ENCODE measurements at regions not wholly inside any gene's neighbourhood (a gene's known extent, or its start where the extent isn't known, plus 50 kb on each side); places are given as distances from the start of the nearest gene placed in this dataset.

GRCh38 chr11:82577246-82577645, 156.4 kb downstream of the FAM181B start:
- peaks cover 49% of the 10 kb centered on the region for H3K27me3 Mint-ChIP-seq (ENCODE audit: insufficient read depth)

GRCh38 chr11:82560836-82561235, 172.8 kb downstream of the FAM181B start:
- H3K4me3 Mint-ChIP-seq = no peak overlapping the region
- DNase-seq = no peak
- H3K36me3 Mint-ChIP-seq (ENCODE audit: low read depth) = no peaks in the 10 kb centered on the region
- H3K9ac ChIP-seq (ENCODE audit: extremely low read depth, low read length, poor library complexity, severe bottlenecking) = no peak overlapping the region
- no peaks in the 10 kb centered on the region for H3K36me3 ChIP-seq (ENCODE audit: control insufficient read depth, insufficient read depth, low read length)
- WGBS, 2 experiments (ENCODE audit: insufficient coverage in 1 of 2, insufficient read length in 1 of 2) = 56 to 72% methylated on average over 3 to 5 of the region's 5 CpGs
- no peaks in the 10 kb centered on the region for H3K4me1 ChIP-seq (ENCODE audit: control insufficient read depth, insufficient read depth, low read length)
- no peak overlapping the region for H3K27ac Mint-ChIP-seq
- H3K27me3 ChIP-seq (ENCODE audit: control insufficient read depth, insufficient read depth, low read length, poor library complexity, severe bottlenecking) = no peaks in the 10 kb centered on the region
- H3K27me3 Mint-ChIP-seq (ENCODE audit: insufficient read depth) = no peaks in the 10 kb centered on the region
- TF ChIP-seq CTCF (conservative IDR thresholded peaks at IDR 0.05) = no peak
- no peaks in the 10 kb centered on the region for H3K9me3 Mint-ChIP-seq
- H3K4me1 Mint-ChIP-seq = peaks cover 10% of the 10 kb centered on the region
- no peaks in the 10 kb centered on the region for H3K9me3 ChIP-seq (ENCODE audit: control insufficient read depth, low read length)
- no peak overlapping the region for H3K4me3 ChIP-seq (ENCODE audit: low read length)
- no peak overlapping the region for H3K27ac ChIP-seq (ENCODE audit: low read depth, low read length)

More at GRCh38 chr11:82577246-82577645, 156.4 kb downstream of the FAM181B start:
- Mint-ChIP-seq H3K36me3 (ENCODE audit: low read depth) (no peaks in the 10 kb centered on the region), H3K4me3 (no peak overlapping the region), H3K27ac (no peak overlapping the region), H3K4me1 (peaks cover 18% of the 10 kb centered on the region), H3K9me3 (no peaks in the 10 kb centered on the region)
- no peak overlapping the region for H3K9ac ChIP-seq (ENCODE audit: extremely low read depth, low read length, poor library complexity, severe bottlenecking)
- no peaks in the 10 kb centered on the region for H3K9me3 ChIP-seq (ENCODE audit: control insufficient read depth, low read length)
- DNase-seq = peak; percentile 41
- no peak overlapping the region for H3K27ac ChIP-seq (ENCODE audit: low read depth, low read length)
- 85 to 91% methylated on average over 4 of the region's 5 CpGs for WGBS, 2 experiments (ENCODE audit: insufficient coverage in 1 of 2, insufficient read length in 1 of 2)
- no peak for TF ChIP-seq CTCF (conservative IDR thresholded peaks at IDR 0.05)
- no peak overlapping the region for H3K4me3 ChIP-seq (ENCODE audit: low read length)
- no peaks in the 10 kb centered on the region for H3K36me3 ChIP-seq (ENCODE audit: control insufficient read depth, insufficient read depth, low read length)
- no peaks in the 10 kb centered on the region for H3K4me1 ChIP-seq (ENCODE audit: control insufficient read depth, insufficient read depth, low read length)
- peaks cover 8% of the 10 kb centered on the region for H3K27me3 ChIP-seq (ENCODE audit: control insufficient read depth, insufficient read depth, low read length, poor library complexity, severe bottlenecking)

DNA sequence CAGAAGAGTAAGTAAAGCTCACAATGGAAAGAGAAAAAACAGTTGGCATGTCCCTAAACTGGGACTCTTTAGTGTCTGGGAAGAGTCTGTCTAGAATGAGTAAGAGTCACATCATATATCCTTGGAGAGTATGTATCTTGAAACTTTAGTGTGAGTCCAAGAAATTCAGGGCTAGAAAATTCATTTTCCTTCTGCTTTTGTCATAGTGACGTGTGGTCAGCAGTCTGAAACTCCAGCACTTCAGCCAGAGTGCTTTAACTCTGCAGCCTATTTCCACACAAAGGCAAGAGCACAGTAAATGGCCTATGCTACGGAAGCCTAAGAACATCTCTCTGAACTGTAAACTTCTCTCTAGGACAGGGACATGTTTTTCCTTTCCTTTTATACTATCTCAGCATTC, 174.1 kb downstream of the FAM181B start:
- 93 to 96% methylated on average over 2 of the region's 2 CpGs for WGBS, 2 experiments (ENCODE audit: insufficient coverage in 1 of 2, insufficient read length in 1 of 2)
- H3K27ac Mint-ChIP-seq = no peak overlapping the region

More for the DNA sequence above, 174.1 kb downstream of the FAM181B start:
- no peaks in the 10 kb centered on the region for H3K9me3 Mint-ChIP-seq
- Histone ChIP-seq H3K4me1 (ENCODE audit: control insufficient read depth, insufficient read depth, low read length) (no peaks in the 10 kb centered on the region), H3K36me3 (ENCODE audit: control insufficient read depth, insufficient read depth, low read length) (no peaks in the 10 kb centered on the region), H3K27me3 (ENCODE audit: control insufficient read depth, insufficient read depth, low read length, poor library complexity, severe bottlenecking) (no peaks in the 10 kb centered on the region), H3K27ac (ENCODE audit: low read depth, low read length) (no peak overlapping the region), H3K4me3 (ENCODE audit: low read length) (no peak overlapping the region), H3K9ac (ENCODE audit: extremely low read depth, low read length, poor library complexity, severe bottlenecking) (no peak overlapping the region), H3K9me3 (ENCODE audit: control insufficient read depth, low read length) (no peaks in the 10 kb centered on the region)
- H3K27me3 Mint-ChIP-seq (ENCODE audit: insufficient read depth) = no peaks in the 10 kb centered on the region
- no peak for TF ChIP-seq CTCF (conservative IDR thresholded peaks at IDR 0.05)
- H3K36me3 Mint-ChIP-seq (ENCODE audit: low read depth) = no peaks in the 10 kb centered on the region
- H3K4me1 Mint-ChIP-seq = peaks cover 10% of the 10 kb centered on the region
- H3K4me3 Mint-ChIP-seq = no peak overlapping the region
- DNase-seq = no peak

All from endodermal cell (in vitro differentiated cells).